ENCODE measurements at regions not wholly inside any gene's neighbourhood (a gene's known extent, or its start where the extent isn't known, plus 50 kb on each side); places are given as distances from the start of the nearest gene placed in this dataset.

GRCh38 chr6:48315915-48316314 is 204.9 kb upstream of the PTCHD4 start:
- TF ChIP-seq TAF1 (IDR thresholded peaks at IDR 0.05; ENCODE audit: borderline replicate concordance, low read depth, low read length): no peak
- no peak for TF ChIP-seq POLR2AphosphoS5 (IDR thresholded peaks at IDR 0.05; ENCODE audit: low read depth, low read length)
- DNase-seq (ENCODE audit: insufficient read length) (no peak), FAIRE-seq (no peak)

- TF ChIP-seq POLR2A (IDR thresholded peaks at IDR 0.05; ENCODE audit: low read depth, low read length) (no peak), TAF1 (IDR thresholded peaks at IDR 0.05; ENCODE audit: borderline replicate concordance, low read depth, low read length) (no peak), POLR2AphosphoS5 (IDR thresholded peaks at IDR 0.05; ENCODE audit: low read depth, low read length) (no peak)
- FAIRE-seq (no peak), DNase-seq (ENCODE audit: insufficient read length) (no peak)
Measured at GRCh38 chr6:48315051-48315719, 204.2 kb upstream of the PTCHD4 start.

GRCh38 chr6:48311301-48311700 is 200.3 kb upstream of the PTCHD4 start:
- FAIRE-seq (no peak), DNase-seq (ENCODE audit: insufficient read length) (no peak)

GRCh38 chr6:48307573-48307972 is 196.6 kb upstream of the PTCHD4 start:
- TF ChIP-seq POLR2AphosphoS5 (IDR thresholded peaks at IDR 0.05; ENCODE audit: low read depth, low read length) (no peak), POLR2A (IDR thresholded peaks at IDR 0.05; ENCODE audit: low read depth, low read length) (no peak), TAF1 (IDR thresholded peaks at IDR 0.05; ENCODE audit: borderline replicate concordance, low read depth, low read length) (no peak)
- FAIRE-seq (no peak), DNase-seq (ENCODE audit: insufficient read length) (no peak)

More at GRCh38 chr6:48311301-48311700, 200.3 kb upstream of the PTCHD4 start:
- no peak for TF ChIP-seq TAF1 (IDR thresholded peaks at IDR 0.05; ENCODE audit: borderline replicate concordance, low read depth, low read length)
- TF ChIP-seq POLR2AphosphoS5 (IDR thresholded peaks at IDR 0.05; ENCODE audit: low read depth, low read length): no peak
- no peak for TF ChIP-seq POLR2A (IDR thresholded peaks at IDR 0.05; ENCODE audit: low read depth, low read length)

GRCh38 chr6:48290595-48290994 is 179.6 kb upstream of the PTCHD4 start:
- FAIRE-seq: no peak

GRCh38 chr6:48289841-48290240 is 178.8 kb upstream of the PTCHD4 start:
- FAIRE-seq (no peak), DNase-seq (ENCODE audit: insufficient read length) (no peak)
- TF ChIP-seq POLR2A (IDR thresholded peaks at IDR 0.05; ENCODE audit: low read depth, low read length) (no peak), POLR2AphosphoS5 (IDR thresholded peaks at IDR 0.05; ENCODE audit: low read depth, low read length) (no peak), TAF1 (IDR thresholded peaks at IDR 0.05; ENCODE audit: borderline replicate concordance, low read depth, low read length) (no peak)

More at GRCh38 chr6:48290595-48290994, 179.6 kb upstream of the PTCHD4 start:
- TF ChIP-seq TAF1 (IDR thresholded peaks at IDR 0.05; ENCODE audit: borderline replicate concordance, low read depth, low read length) (no peak), POLR2A (IDR thresholded peaks at IDR 0.05; ENCODE audit: low read depth, low read length) (no peak), POLR2AphosphoS5 (IDR thresholded peaks at IDR 0.05; ENCODE audit: low read depth, low read length) (no peak)
- DNase-seq (ENCODE audit: insufficient read length): no peak

GRCh38 chr6:48281217-48281616 is 170.2 kb upstream of the PTCHD4 start:
- FAIRE-seq (no peak), DNase-seq (ENCODE audit: insufficient read length) (no peak)
- TF ChIP-seq POLR2A (IDR thresholded peaks at IDR 0.05; ENCODE audit: low read depth, low read length): no peak
- TF ChIP-seq TAF1 (IDR thresholded peaks at IDR 0.05; ENCODE audit: borderline replicate concordance, low read depth, low read length): no peak
- no peak for TF ChIP-seq POLR2AphosphoS5 (IDR thresholded peaks at IDR 0.05; ENCODE audit: low read depth, low read length)

GRCh38 chr6:48280035-48280620 is 169.1 kb upstream of the PTCHD4 start:
- no peak for FAIRE-seq
- no peak for DNase-seq (ENCODE audit: insufficient read length)
- TF ChIP-seq POLR2AphosphoS5 (IDR thresholded peaks at IDR 0.05; ENCODE audit: low read depth, low read length) (no peak), TAF1 (IDR thresholded peaks at IDR 0.05; ENCODE audit: borderline replicate concordance, low read depth, low read length) (no peak), POLR2A (IDR thresholded peaks at IDR 0.05; ENCODE audit: low read depth, low read length) (no peak)

GRCh38 chr6:48278261-48278660 is 167.3 kb upstream of the PTCHD4 start:
- DNase-seq (ENCODE audit: insufficient read length) (no peak), FAIRE-seq (no peak)
- no peak for TF ChIP-seq TAF1 (IDR thresholded peaks at IDR 0.05; ENCODE audit: borderline replicate concordance, low read depth, low read length)
- TF ChIP-seq POLR2A (IDR thresholded peaks at IDR 0.05; ENCODE audit: low read depth, low read length): no peak
- no peak for TF ChIP-seq POLR2AphosphoS5 (IDR thresholded peaks at IDR 0.05; ENCODE audit: low read depth, low read length)

GRCh38 chr6:48272518-48272917 is 161.5 kb upstream of the PTCHD4 start:
- no peak for DNase-seq (ENCODE audit: insufficient read length)
- no peak for TF ChIP-seq POLR2AphosphoS5 (IDR thresholded peaks at IDR 0.05; ENCODE audit: low read depth, low read length)
- TF ChIP-seq TAF1 (IDR thresholded peaks at IDR 0.05; ENCODE audit: borderline replicate concordance, low read depth, low read length): no peak
- TF ChIP-seq POLR2A (IDR thresholded peaks at IDR 0.05; ENCODE audit: low read depth, low read length): no peak
- no peak for FAIRE-seq

GRCh38 chr6:48255094-48255493 is 144.1 kb upstream of the PTCHD4 start:
- DNase-seq (ENCODE audit: insufficient read length) (no peak), FAIRE-seq (no peak)
- TF ChIP-seq POLR2A (IDR thresholded peaks at IDR 0.05; ENCODE audit: low read depth, low read length) (no peak), TAF1 (IDR thresholded peaks at IDR 0.05; ENCODE audit: borderline replicate concordance, low read depth, low read length) (no peak), POLR2AphosphoS5 (IDR thresholded peaks at IDR 0.05; ENCODE audit: low read depth, low read length) (no peak)

- DNase-seq (ENCODE audit: insufficient read length) (no peak), FAIRE-seq (no peak)
- TF ChIP-seq POLR2A (IDR thresholded peaks at IDR 0.05; ENCODE audit: low read depth, low read length) (no peak), POLR2AphosphoS5 (IDR thresholded peaks at IDR 0.05; ENCODE audit: low read depth, low read length) (no peak), TAF1 (IDR thresholded peaks at IDR 0.05; ENCODE audit: borderline replicate concordance, low read depth, low read length) (no peak)
Measured at GRCh38 chr6:48249071-48249470, 138.1 kb upstream of the PTCHD4 start.
